HG02885 (cell line): ENCODE measurements at regions not wholly inside any gene's neighbourhood (a gene's known extent, or its start where the extent isn't known, plus 50 kb on each side); places are given as distances from the start of the nearest gene placed in this dataset.
"Not testable (repeated sequence)": the region's sequence is repeated elsewhere in the genome, so short reads cannot be mapped to it uniquely, and the experiment has no call there.

Experiments used
- ATAC-seq: cut with Tn5 transposase; IDR thresholded peaks from one replicate; pipeline ENCODE4 v1.9.1; 2021; ENCODE audit warnings: mild to moderate bottlenecking; ENCODE audit not compliant: unreplicated experiment, poor library complexity

GRCh38 chr6:137610702-137611101 is 116.5 kb upstream of the OLIG3 start:
- no peak for ATAC-seq

GRCh38 chr6:137623293-137623692 is 129.1 kb upstream of the OLIG3 start:
- no peak for ATAC-seq

- no peak for ATAC-seq
Measured at GRCh38 chr6:137625100-137625661, 131.0 kb upstream of the OLIG3 start.

GRCh38 chr6:137625808-137626207 is 131.6 kb upstream of the OLIG3 start:
- ATAC-seq = no peak

- ATAC-seq = no peak
Measured at GRCh38 chr6:137630666-137631065, 136.5 kb upstream of the OLIG3 start.

- ATAC-seq = peak; percentile 72
Measured at GRCh38 chr6:137631323-137631722, 137.1 kb upstream of the OLIG3 start.

GRCh38 chr6:137634177-137634576 is 140.0 kb upstream of the OLIG3 start:
- ATAC-seq = peak; percentile 33

- ATAC-seq = peak; percentile 33
Measured at GRCh38 chr6:137637121-137637520, 142.9 kb upstream of the OLIG3 start.

GRCh38 chr6:137638926-137639706 is 144.9 kb upstream of the OLIG3 start:
- no peak for ATAC-seq

- ATAC-seq = no peak
Measured at GRCh38 chr6:137640086-137640485, 145.9 kb upstream of the OLIG3 start.

GRCh38 chr6:137641474-137642077 is 147.4 kb upstream of the OLIG3 start:
- ATAC-seq = peak; percentile 75

GRCh38 chr6:137643210-137643609 is 149.0 kb upstream of the OLIG3 start:
- not testable (repeated sequence) for ATAC-seq

GRCh38 chr6:137643644-137644043 is 149.4 kb upstream of the OLIG3 start:
- ATAC-seq = not testable (repeated sequence)

- ATAC-seq = no peak
Measured at GRCh38 chr6:137645850-137646249, 151.7 kb upstream of the OLIG3 start.

- no peak for ATAC-seq
Measured at GRCh38 chr6:137646484-137646883, 152.3 kb upstream of the OLIG3 start.

GRCh38 chr6:137647762-137648447 is 153.7 kb upstream of the OLIG3 start:
- ATAC-seq = peak; percentile 78

- ATAC-seq = no peak
Measured at GRCh38 chr6:137650720-137651119, 156.5 kb upstream of the OLIG3 start.

GRCh38 chr6:137651178-137651577 is 157.0 kb upstream of the OLIG3 start:
- ATAC-seq = no peak

- ATAC-seq = no peak
Measured at GRCh38 chr6:137651591-137652335, 157.6 kb upstream of the OLIG3 start.

- ATAC-seq = no peak
Measured at GRCh38 chr6:137652961-137653705, 158.9 kb upstream of the OLIG3 start.
